Ishikawa (cell line): ENCODE measurements at regions not wholly inside any gene's neighbourhood (a gene's known extent, or its start where the extent isn't known, plus 50 kb on each side); places are given as distances from the start of the nearest gene placed in this dataset.

Experiments
- CEBPB ChIP-seq: IDR thresholded peaks from 2 replicates; pipeline ENCODE4 v1.6.1; 2012
- EP300 ChIP-seq: IDR thresholded peaks from 2 replicates; pipeline ENCODE4 v1.6.1; 2012; ENCODE audit warnings: borderline replicate concordance
- FOXM1 ChIP-seq: IDR thresholded peaks from 2 replicates; pipeline ENCODE4 v1.6.1; 2012; ENCODE audit warnings: low read depth, borderline replicate concordance
- RAD21 ChIP-seq: IDR thresholded peaks from 2 replicates; pipeline ENCODE4 v1.6.1; 2012; ENCODE audit warnings: low read depth
- TAF1 ChIP-seq: IDR thresholded peaks from 2 replicates; pipeline ENCODE4 v1.6.1; 2012; ENCODE audit warnings: low read depth, mild to moderate bottlenecking
- TF ChIP-seq, protein P1 (sequence below): IDR thresholded peaks from 2 replicates; pipeline ENCODE4 v1.6.1; 2012

DNA sequence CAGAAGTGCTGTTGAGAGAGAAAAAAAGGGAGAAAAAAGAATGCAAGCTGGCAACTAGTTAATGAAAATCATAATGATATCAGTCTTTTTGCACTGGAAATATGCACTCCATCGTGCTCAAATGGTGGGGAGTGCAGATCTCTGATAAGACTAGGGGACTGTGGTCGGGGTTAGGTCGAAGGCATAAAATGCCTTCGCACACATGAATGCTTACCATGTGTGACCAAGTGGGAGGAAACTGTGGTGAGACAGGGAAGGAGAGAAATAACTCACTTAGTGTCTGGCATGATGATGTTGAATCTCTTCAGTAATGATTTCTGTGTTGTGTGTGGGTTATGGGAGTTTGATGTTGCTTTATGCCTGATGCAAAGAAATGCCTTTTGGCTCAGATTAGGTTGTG is 358.9 kb downstream of the FBXO8 start:
- no peak for TF ChIP-seq EP300
- no peak for TF ChIP-seq TAF1
- no peak for TF ChIP-seq RAD21
- TF ChIP-seq, protein P1, sequence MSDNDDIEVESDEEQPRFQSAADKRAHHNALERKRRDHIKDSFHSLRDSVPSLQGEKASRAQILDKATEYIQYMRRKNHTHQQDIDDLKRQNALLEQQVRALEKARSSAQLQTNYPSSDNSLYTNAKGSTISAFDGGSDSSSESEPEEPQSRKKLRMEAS = no peak
- TF ChIP-seq CEBPB = no peak
- no peak for TF ChIP-seq FOXM1
